ENCODE measurements at regions not wholly inside any gene's neighbourhood (a gene's known extent, or its start where the extent isn't known, plus 50 kb on each side); places are given as distances from the start of the nearest gene placed in this dataset.
"Not testable (repeated sequence)": the region's sequence is repeated elsewhere in the genome, so short reads cannot be mapped to it uniquely, and the experiment has no call there.

- no peak for DNase-seq
Measured at GRCh38 chr1:228825041-228825440, 89.8 kb downstream of the RHOU start.

GRCh38 chr1:228825840-228826484 lies 90.7 kb downstream of the RHOU start:
- DNase-seq, result no peak

GRCh38 chr1:228827019-228827418 lies 91.7 kb downstream of the RHOU start:
- DNase-seq, result no peak

GRCh38 chr1:228828151-228828550 lies 92.9 kb downstream of the RHOU start:
- DNase-seq, result no peak

GRCh38 chr1:228830185-228830953 lies 95.1 kb downstream of the RHOU start:
- peak; percentile 35 for DNase-seq

- DNase-seq, result no peak
Measured at GRCh38 chr1:228830954-228831481, 95.7 kb downstream of the RHOU start.

GRCh38 chr1:228833911-228834688 lies 98.8 kb downstream of the RHOU start:
- no peak for DNase-seq

- no peak for DNase-seq
Measured at GRCh38 chr1:228835456-228835855, 100.2 kb downstream of the RHOU start.

GRCh38 chr1:228835911-228836310 lies 100.6 kb downstream of the RHOU start:
- peak; percentile 61 for DNase-seq

GRCh38 chr1:228836427-228836826 lies 101.1 kb downstream of the RHOU start:
- no peak for DNase-seq

GRCh38 chr1:228837032-228837431 lies 101.8 kb downstream of the RHOU start:
- no peak for DNase-seq

GRCh38 chr1:228837817-228838716 lies 102.8 kb downstream of the RHOU start:
- no peak for DNase-seq

GRCh38 chr1:228838717-228839500 lies 103.6 kb downstream of the RHOU start:
- no peak for DNase-seq

GRCh38 chr1:228839656-228840055 lies 104.4 kb downstream of the RHOU start:
- no peak for DNase-seq

- DNase-seq, result peak; percentile 54
Measured at GRCh38 chr1:228841632-228842031, 106.4 kb downstream of the RHOU start.

GRCh38 chr1:228842094-228842775 lies 107.0 kb downstream of the RHOU start:
- no peak for DNase-seq

- no peak for DNase-seq
Measured at GRCh38 chr1:228845101-228845500, 109.8 kb downstream of the RHOU start.

GRCh38 chr1:228846952-228847351 lies 111.7 kb downstream of the RHOU start:
- DNase-seq, result no peak

- not testable (repeated sequence) for DNase-seq
Measured at GRCh38 chr1:228847451-228847850, 112.2 kb downstream of the RHOU start.

GRCh38 chr1:228848406-228848805 lies 113.1 kb downstream of the RHOU start:
- no peak for DNase-seq

GRCh38 chr1:228849011-228849541 lies 113.8 kb downstream of the RHOU start:
- no peak for DNase-seq
